Central memory CD8-positive, alpha-beta T cell (primary cell): ENCODE measurements at regions not wholly inside any gene's neighbourhood (a gene's known extent, or its start where the extent isn't known, plus 50 kb on each side); places are given as distances from the start of the nearest gene placed in this dataset.

Experiments used
- ATAC-seq: fragments of 150-1000 bp; cut with Tn5 transposase; replicated peaks from 2 replicates; pipeline ENCODE4 v1.10.0; 2022; ENCODE audit warnings: mild to moderate bottlenecking, moderate FRiP score, moderate number of reproducible peaks; ENCODE audit not compliant: poor library complexity, severe bottlenecking; ENCODE audit errors: extremely low read depth
- DNase-seq, 2 donors: peaks; one replicate each; pipeline ENCODE4 v3.0.0; 2021; ENCODE audit warnings: low spot score in 2 of 2
- H3K27ac Mint-ChIP-seq: one replicate; pipeline ENCODE4 v1.8.0; 2022; ENCODE audit warnings: low read depth, mild to moderate bottlenecking, moderate library complexity, mixed read lengths
- H3K27me3 Mint-ChIP-seq: one replicate; pipeline ENCODE4 v1.8.0; 2022; ENCODE audit warnings: mixed read lengths
- H3K36me3 Mint-ChIP-seq: one replicate; pipeline ENCODE4 v1.8.0; 2022; ENCODE audit warnings: mild to moderate bottlenecking, moderate library complexity, mixed read lengths; ENCODE audit not compliant: insufficient read depth
- H3K4me1 Mint-ChIP-seq: one replicate; pipeline ENCODE4 v1.8.0; 2022; ENCODE audit warnings: mixed read lengths
- H3K4me3 Mint-ChIP-seq: one replicate; pipeline ENCODE4 v1.8.0; 2022; ENCODE audit warnings: mild to moderate bottlenecking, moderate library complexity, mixed read lengths
- H3K9me3 Mint-ChIP-seq: one replicate; pipeline ENCODE4 v1.8.0; 2022; ENCODE audit warnings: mixed read lengths

GRCh38 chr1:116853680-116854402 is 55.9 kb upstream of the PTGFRN start:
- H3K4me3 Mint-ChIP-seq: no peak overlapping the region
- no peak overlapping the region for H3K27ac Mint-ChIP-seq
- no peaks in the 10 kb centered on the region for H3K9me3 Mint-ChIP-seq
- no peaks in the 10 kb centered on the region for H3K36me3 Mint-ChIP-seq
- no peak for ATAC-seq
- H3K27me3 Mint-ChIP-seq: no peaks in the 10 kb centered on the region
- H3K4me1 Mint-ChIP-seq: no peaks in the 10 kb centered on the region
- DNase-seq: no peak

- no peaks in the 10 kb centered on the region for H3K36me3 Mint-ChIP-seq
- no peak overlapping the region for H3K4me3 Mint-ChIP-seq
- H3K4me1 Mint-ChIP-seq: no peaks in the 10 kb centered on the region
- DNase-seq (no peak), ATAC-seq (no peak)
- no peak overlapping the region for H3K27ac Mint-ChIP-seq
- H3K9me3 Mint-ChIP-seq: no peaks in the 10 kb centered on the region
- no peaks in the 10 kb centered on the region for H3K27me3 Mint-ChIP-seq
Observed at GRCh38 chr1:116854403-116854690, 55.4 kb upstream of the PTGFRN start.

GRCh38 chr1:116854716-116855115 is 55.0 kb upstream of the PTGFRN start:
- H3K4me3 Mint-ChIP-seq: no peak overlapping the region
- no peak for ATAC-seq
- no peaks in the 10 kb centered on the region for H3K36me3 Mint-ChIP-seq
- H3K27ac Mint-ChIP-seq: no peak overlapping the region
- H3K4me1 Mint-ChIP-seq: no peaks in the 10 kb centered on the region
- DNase-seq: no peak
- no peaks in the 10 kb centered on the region for H3K9me3 Mint-ChIP-seq
- H3K27me3 Mint-ChIP-seq: no peaks in the 10 kb centered on the region

DNA sequence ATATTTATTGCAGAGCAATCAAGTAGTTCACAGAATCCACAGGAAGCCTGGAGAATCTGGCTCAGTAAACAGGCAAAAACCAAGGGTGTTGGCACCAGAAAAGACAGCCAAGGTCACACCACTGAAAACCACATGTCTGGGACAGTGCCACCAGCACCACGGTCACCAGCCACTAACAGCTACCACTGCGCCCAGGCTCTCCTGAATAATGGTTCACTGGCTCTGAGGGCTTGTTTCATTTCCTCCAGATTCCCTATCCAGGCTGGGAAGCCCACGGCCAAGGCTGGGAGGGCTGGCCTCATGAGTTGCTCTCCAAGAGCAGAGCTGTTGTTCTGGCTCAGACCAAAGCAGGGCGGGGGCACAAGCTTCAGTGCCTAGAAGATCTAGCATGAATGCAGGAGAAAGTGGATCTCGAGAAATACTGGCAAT is 54.5 kb upstream of the PTGFRN start:
- H3K27me3 Mint-ChIP-seq: no peaks in the 10 kb centered on the region
- no peak for DNase-seq
- no peaks in the 10 kb centered on the region for H3K4me1 Mint-ChIP-seq
- no peak for ATAC-seq
- no peaks in the 10 kb centered on the region for H3K9me3 Mint-ChIP-seq
- no peak overlapping the region for H3K27ac Mint-ChIP-seq
- H3K36me3 Mint-ChIP-seq: no peaks in the 10 kb centered on the region
- no peak overlapping the region for H3K4me3 Mint-ChIP-seq

DNA sequence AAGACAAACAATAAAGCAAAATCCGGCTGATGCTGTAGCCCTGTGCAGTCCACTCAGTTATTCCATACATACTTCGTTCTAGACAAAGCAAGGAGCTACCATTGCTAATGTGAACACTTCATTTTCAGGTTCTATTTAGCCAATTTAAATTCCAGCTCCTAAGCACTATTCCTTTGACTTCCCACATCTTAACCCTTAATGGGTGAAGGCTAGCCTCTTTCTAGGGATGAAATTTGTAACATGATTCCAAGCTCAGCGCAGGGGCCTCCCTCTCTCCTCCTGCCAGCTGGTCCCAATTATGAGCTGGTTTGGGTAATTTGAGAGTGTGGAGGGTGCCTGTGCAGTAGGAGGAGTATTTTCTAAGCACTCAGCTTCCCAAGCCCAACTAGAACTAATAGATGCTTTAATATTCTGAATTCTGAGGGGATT is 53.9 kb upstream of the PTGFRN start:
- Mint-ChIP-seq H3K36me3 (no peaks in the 10 kb centered on the region), H3K27ac (no peak overlapping the region), H3K27me3 (no peaks in the 10 kb centered on the region), H3K4me3 (no peak overlapping the region), H3K9me3 (no peaks in the 10 kb centered on the region), H3K4me1 (no peaks in the 10 kb centered on the region)
- ATAC-seq (no peak), DNase-seq (no peak)

DNA sequence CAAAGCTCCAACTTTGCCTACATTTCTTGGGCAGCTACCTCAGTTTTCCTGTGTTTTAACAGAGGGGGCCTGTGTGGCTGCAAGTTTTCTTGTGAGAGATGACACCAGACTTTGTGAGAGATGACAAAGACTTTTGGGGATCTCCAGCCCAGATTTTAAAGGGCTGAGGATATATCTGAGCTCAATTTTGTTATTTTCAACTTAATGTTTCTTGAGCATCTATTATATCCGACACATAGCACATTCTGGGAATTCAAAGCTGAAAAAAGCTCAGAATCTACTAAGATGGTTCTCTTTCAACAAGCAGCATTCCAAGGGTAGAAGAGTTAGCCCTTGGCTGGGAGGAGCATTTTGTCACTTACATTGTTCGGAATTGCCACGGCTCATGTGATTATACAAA is 53.4 kb upstream of the PTGFRN start:
- H3K27ac Mint-ChIP-seq: no peak overlapping the region

GRCh38 chr1:116857092-116857491 is 52.6 kb upstream of the PTGFRN start:
- Mint-ChIP-seq H3K27me3 (no peaks in the 10 kb centered on the region), H3K36me3 (no peaks in the 10 kb centered on the region), H3K27ac (no peak overlapping the region), H3K9me3 (no peaks in the 10 kb centered on the region), H3K4me3 (no peak overlapping the region), H3K4me1 (no peaks in the 10 kb centered on the region)
- DNase-seq (no peak), ATAC-seq (no peak)

More for the DNA sequence above, 53.4 kb upstream of the PTGFRN start:
- no peak for DNase-seq
- ATAC-seq: no peak
- no peaks in the 10 kb centered on the region for H3K36me3 Mint-ChIP-seq
- H3K9me3 Mint-ChIP-seq: no peaks in the 10 kb centered on the region
- H3K27me3 Mint-ChIP-seq: no peaks in the 10 kb centered on the region
- no peaks in the 10 kb centered on the region for H3K4me1 Mint-ChIP-seq
- H3K4me3 Mint-ChIP-seq: no peak overlapping the region
